ENCODE measurements at regions not wholly inside any gene's neighbourhood (a gene's known extent, or its start where the extent isn't known, plus 50 kb on each side); places are given as distances from the start of the nearest gene placed in this dataset.

DNA sequence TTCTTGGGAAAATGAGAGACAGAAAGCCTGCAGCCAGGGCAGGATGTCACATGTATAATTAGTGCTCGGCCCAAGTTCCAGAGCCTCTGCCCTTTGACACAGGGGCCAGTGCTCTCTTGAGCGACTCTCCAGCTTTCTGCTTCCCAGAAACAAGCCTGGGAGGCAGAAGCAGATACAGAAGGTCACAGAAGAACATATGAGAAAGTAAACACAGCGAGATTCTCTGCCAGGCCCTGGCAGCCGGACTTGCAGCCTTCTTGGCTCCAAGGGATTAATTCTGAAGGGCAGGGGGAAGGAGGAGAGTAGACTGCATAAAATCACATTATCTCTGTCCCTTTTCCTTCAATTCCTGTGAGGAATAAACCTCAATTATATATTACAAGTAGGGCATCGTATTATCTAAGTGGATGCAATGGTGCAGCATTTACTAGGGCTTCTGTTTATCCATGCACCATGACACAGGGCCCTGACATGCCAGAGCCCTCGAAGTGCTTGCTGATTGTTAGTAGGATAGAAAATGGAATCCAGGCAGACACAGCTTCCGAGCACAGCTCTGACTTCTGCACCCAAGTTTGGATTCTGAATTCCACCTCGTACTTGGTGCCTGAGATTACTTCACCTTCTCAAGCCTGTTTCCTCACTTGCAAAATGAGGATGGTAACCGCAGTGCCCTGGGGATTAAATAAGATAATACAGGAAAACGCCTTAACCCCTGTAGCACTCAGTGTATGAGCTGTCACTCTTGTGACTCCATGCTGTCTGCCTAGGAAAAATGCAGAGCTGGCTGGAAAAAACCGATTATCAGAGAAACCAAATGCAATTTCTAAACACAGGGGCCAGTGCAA, 536.5 kb downstream of the TNS3 start:
- Histone ChIP-seq H3K23me2 (ENCODE audit: low read depth, low read length) (no peaks in the 10 kb centered on the region), H4K5ac (ENCODE audit: insufficient read length, low read depth, low read length) (no peak overlapping the region), H3K14ac (ENCODE audit: insufficient read length) (no peak overlapping the region), H2AK5ac (ENCODE audit: low read depth, low read length) (no peak overlapping the region), H4K8ac (ENCODE audit: extremely low read depth, insufficient read depth, low read length) (no peak overlapping the region), H3K9ac (replicated peaks in 1 of 4; ENCODE audit: extremely low read depth in 1 of 4, low read depth in 3 of 4, low read length in 3 of 4) (no peak overlapping the region), H2BK5ac (ENCODE audit: low read depth, low read length) (no peak overlapping the region), H2BK12ac (ENCODE audit: low read depth, low read length) (no peak overlapping the region), H3K36me3 (ENCODE audit: control insufficient read depth in 2 of 4, insufficient read depth in 4 of 4, low read length in 3 of 4) (no peaks in the 10 kb centered on the region), H2BK120ac (replicated peaks; ENCODE audit: low read depth, low read length) (no peak overlapping the region), H3K18ac (ENCODE audit: extremely low read depth, low read length) (no peak overlapping the region), H3K27me3 (replicated peaks in 1 of 4; ENCODE audit: control insufficient read depth in 3 of 4, extremely low read depth in 1 of 4, insufficient read depth in 3 of 4, low read length in 3 of 4) (peaks cover 0 to 4% (median 1%) of the 10 kb centered on the region in 4 experiments; a peak in 3 of 7 replicates), H3K9me3 (ENCODE audit: insufficient read depth in 2 of 2, low read depth in 1 of 2, low read length in 1 of 2) (no peaks in the 10 kb centered on the region), H4K20me1 (replicated peaks in 1 of 2; ENCODE audit: control insufficient read depth in 1 of 2, insufficient read depth in 2 of 2, low read length in 2 of 2) (no peaks in the 10 kb centered on the region), H2BK15ac (ENCODE audit: low read length) (no peak overlapping the region), H3K4me3 (ENCODE audit: extremely low read depth in 1 of 4, insufficient read depth in 2 of 4, low read depth in 3 of 4, low read length in 4 of 4) (no peak overlapping the region), H2BK20ac (ENCODE audit: low read length) (no peak overlapping the region), H3K79me1 (ENCODE audit: low read depth, low read length) (no peaks in the 10 kb centered on the region), H3K79me2 (ENCODE audit: control insufficient read depth in 1 of 2, insufficient read depth in 2 of 2, low read length in 2 of 2) (no peaks in the 10 kb centered on the region), H3K4me1 (replicated peaks in 1 of 4; ENCODE audit: control insufficient read depth in 3 of 4, insufficient read depth in 4 of 4, low read length in 3 of 4) (peaks cover 0 to 3% (median 0%) of the 10 kb centered on the region in 4 experiments; a peak in 1 of 7 replicates), H3K4me2 (ENCODE audit: insufficient read depth in 1 of 2, low read depth in 2 of 2, low read length in 2 of 2) (no peak overlapping the region), H3K23ac (ENCODE audit: insufficient read length) (no peak overlapping the region), H3K56ac (replicated peaks; ENCODE audit: insufficient read length, low read depth, low read length) (no peak overlapping the region), H4K91ac (replicated peaks; ENCODE audit: insufficient read length, low read length) (no peak overlapping the region), H3K4ac (replicated peaks; ENCODE audit: insufficient read length, low read depth, low read length) (no peak overlapping the region), H3K27ac (ENCODE audit: low read depth, low read length) (no peak overlapping the region), H2AFZ (ENCODE audit: low read length) (no peak overlapping the region)
- ChIA-PET CTCF (ENCODE audit: partially characterized antibody) (no interaction called here), POLR2A (ENCODE audit: partially characterized antibody) (no interaction called here)
- FAIRE-seq (no peak), DNase-seq (ENCODE audit: low read depth in 1 of 2, low spot score in 2 of 2) (no peak)
- WGBS, 2 experiments (ENCODE audit: extremely low coverage in 1 of 2, insufficient coverage in 1 of 2, insufficient read length in 1 of 2, insufficient replicate concordance in 2 of 2, low coverage in 1 of 2, low lambda C conversion rate in 2 of 2, missing lambda C conversion rate in 1 of 2) = 84% methylated on average over 11 of the region's 11 CpGs; no CpG with 5 or more reads in 1 of the 2 experiments
- no peak for TF ChIP-seq SUZ12 (IDR thresholded peaks at IDR 0.05; ENCODE audit: low read length)
- TF ChIP-seq, protein P1, sequence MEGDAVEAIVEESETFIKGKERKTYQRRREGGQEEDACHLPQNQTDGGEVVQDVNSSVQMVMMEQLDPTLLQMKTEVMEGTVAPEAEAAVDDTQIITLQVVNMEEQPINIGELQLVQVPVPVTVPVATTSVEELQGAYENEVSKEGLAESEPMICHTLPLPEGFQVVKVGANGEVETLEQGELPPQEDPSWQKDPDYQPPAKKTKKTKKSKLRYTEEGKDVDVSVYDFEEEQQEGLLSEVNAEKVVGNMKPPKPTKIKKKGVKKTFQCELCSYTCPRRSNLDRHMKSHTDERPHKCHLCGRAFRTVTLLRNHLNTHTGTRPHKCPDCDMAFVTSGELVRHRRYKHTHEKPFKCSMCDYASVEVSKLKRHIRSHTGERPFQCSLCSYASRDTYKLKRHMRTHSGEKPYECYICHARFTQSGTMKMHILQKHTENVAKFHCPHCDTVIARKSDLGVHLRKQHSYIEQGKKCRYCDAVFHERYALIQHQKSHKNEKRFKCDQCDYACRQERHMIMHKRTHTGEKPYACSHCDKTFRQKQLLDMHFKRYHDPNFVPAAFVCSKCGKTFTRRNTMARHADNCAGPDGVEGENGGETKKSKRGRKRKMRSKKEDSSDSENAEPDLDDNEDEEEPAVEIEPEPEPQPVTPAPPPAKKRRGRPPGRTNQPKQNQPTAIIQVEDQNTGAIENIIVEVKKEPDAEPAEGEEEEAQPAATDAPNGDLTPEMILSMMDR (IDR thresholded peaks at IDR 0.05; ENCODE audit: control extremely low read depth in 1 of 3, insufficient read depth in 1 of 3, low read depth in 1 of 3, low read length in 3 of 3) = no peak
- no peak for TF ChIP-seq SAP30 (IDR thresholded peaks at IDR 0.05; ENCODE audit: insufficient read depth, insufficient replicate concordance, low read length)
- TF ChIP-seq CBX8 (IDR thresholded peaks at IDR 0.05; ENCODE audit: borderline replicate concordance, low read depth, low read length) = no peak
- no peak for TF ChIP-seq TAF7 (optimal IDR thresholded peaks at IDR 0.05; ENCODE audit: borderline replicate concordance, low read depth, low read length)
- TF ChIP-seq, protein P2, sequence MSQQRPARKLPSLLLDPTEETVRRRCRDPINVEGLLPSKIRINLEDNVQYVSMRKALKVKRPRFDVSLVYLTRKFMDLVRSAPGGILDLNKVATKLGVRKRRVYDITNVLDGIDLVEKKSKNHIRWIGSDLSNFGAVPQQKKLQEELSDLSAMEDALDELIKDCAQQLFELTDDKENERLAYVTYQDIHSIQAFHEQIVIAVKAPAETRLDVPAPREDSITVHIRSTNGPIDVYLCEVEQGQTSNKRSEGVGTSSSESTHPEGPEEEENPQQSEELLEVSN (IDR thresholded peaks at IDR 0.05) = no peak

Measured in H1 (cell line).